ENCODE measurements at regions not wholly inside any gene's neighbourhood (a gene's known extent, or its start where the extent isn't known, plus 50 kb on each side); places are given as distances from the start of the nearest gene placed in this dataset.
"Not testable (repeated sequence)": the region's sequence is repeated elsewhere in the genome, so short reads cannot be mapped to it uniquely, and the experiment has no call there.

DNA sequence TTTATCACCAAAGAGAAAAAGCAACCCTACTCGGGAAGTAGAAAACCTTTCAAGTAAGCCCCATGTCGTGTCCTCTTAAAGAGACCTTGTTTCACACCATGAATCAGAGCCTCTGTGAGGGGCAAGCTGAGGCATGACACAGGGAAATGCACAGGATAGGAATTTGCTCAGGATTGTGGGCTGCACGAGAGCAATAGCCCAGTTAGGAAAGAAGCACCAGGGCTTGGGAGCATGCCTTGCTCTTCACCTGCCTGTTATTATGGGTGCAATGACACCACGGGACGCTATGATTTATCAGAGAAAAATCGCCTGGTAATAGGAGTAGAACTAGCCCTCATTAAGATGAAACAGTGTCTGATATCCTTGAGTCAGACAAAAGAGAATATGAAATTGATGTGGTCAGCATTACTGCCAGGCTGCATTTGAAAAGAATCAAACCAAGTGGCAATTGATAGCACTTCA lies 562.9 kb upstream of the NRP1 start:
- no peak for DNase-seq

DNA sequence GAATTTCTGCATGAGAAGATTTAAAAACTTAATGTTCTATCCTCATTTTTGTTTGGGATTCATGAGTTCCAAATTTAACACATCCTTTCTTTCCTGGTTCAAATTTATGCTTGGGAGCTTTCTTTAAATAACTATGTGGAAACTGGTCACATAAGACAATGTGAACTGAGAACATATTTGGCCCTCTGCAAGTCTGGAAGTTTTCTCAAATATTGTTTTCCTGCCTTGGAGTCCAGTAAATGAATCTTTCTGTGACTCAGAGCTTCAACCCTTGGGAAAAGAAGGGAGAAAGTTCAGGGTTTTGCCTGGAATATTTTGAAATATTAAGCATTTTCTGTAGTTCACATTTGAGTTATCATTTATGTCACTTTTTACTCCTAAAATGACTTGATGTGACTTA lies 559.0 kb upstream of the NRP1 start:
- no peak for DNase-seq

DNA sequence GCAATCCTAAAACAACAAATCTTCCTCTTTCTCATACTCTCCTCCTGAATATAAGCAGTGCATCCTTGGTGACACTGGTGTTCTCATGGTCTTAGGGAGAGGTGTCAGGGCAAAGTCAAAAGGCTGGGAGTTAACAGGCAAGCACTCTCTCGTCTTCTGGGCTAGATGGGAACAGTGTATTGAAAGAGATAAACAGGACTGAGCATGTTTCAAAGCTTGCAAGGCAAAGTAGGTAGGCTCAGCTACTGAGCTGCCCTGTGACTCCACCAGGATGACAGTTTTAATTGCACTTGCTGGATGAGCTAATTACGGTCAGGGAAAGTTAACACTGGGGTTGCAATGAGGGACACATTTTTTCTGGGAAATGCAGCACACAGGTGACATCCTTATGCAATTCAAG lies 554.9 kb upstream of the NRP1 start:
- DNase-seq, result no peak

DNA sequence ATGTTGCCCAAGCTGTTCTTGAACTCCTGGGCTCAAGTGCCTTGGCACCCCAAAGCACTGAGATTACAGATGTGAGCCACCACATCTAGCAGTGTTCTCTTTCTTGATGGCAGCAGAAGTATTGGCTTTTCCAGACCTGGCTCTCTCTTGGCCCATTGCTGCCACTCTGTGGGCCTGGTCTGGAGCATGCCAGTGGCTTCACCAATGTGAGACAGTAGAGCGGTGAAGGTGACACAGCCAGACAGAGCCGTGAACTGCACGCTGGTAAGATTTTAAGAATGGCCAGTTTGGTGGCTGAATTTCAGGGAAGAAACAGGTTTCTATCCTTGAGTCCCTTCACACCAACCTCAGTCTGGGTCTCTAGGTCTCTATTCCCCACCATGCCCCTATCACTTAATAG lies 552.7 kb upstream of the NRP1 start:
- DNase-seq, result no peak

DNA sequence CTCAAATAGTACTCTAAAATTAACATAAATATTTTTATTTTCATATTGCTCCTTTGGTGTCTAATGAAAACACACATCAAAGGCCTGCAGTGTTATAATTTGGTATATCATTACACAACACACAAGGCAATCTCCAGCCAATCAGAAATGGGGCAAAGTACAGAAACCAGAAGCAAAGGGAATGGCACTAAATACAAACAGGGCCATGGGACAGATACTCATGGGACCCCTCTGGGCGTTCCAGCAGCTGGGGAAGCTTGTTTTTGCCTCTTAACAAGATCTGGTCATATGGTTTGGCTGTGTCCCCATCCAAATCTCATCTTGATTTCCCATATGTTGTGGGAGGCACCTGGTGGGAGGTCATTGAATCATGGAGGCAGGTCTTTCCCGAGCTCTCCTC lies 551.8 kb upstream of the NRP1 start:
- no peak for DNase-seq

DNA sequence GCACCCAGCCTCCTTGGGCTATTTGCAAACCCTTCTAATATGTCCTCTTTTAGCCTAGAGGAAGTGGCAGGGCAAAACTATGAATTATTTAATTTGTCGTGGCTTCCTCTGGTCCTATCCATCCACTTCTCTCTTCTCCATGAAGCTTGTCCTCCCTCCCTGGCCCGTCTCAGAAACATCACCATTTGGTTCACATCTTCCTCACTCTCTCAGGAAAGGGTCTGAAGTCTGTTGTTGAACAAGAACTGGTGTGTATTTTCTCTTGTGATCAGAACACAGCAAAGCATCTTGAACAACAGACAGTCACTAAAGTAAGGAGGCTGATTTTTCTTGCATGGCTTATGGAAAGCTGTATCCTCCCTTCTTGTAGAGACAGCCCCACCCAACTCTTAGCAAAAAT lies 550.1 kb upstream of the NRP1 start:
- DNase-seq, result no peak

DNA sequence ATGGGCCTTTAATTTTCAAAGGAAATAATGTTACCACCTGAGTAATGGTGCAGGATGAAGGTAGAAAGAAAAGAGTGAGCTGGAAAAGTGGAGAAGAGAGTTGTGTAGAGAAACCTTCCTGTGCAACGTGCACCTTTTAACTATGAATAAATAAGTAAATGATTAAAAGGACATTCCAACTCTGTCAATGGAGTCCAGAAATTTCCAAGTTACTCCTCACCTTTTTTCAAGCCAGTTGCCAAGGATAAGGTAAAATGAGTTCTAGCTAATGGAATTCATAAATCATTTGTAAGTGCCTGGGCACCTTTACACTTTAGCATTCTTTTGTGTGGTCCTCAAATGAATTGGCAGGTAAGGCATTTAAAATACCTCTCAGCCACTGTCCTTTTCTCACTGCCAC lies 549.4 kb upstream of the NRP1 start:
- no peak for DNase-seq

DNA sequence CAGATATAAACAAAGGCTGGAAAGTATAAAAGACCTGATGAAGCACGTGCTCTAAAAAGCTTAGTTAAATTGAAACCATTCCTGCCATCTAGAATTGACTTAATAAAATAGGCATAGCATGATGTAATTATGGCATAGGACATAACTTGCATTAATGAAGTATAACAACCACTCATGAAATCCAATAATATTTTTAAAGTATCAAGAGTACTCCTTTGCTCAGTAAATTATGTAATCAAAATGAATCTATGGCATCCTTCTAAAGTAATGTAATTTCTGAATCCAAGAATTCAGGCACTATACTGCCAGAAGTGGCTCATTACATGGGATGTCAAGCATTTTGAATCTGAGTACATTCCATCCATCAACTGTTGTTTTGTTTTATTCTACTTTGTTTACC lies 548.5 kb upstream of the NRP1 start:
- DNase-seq, result no peak

DNA sequence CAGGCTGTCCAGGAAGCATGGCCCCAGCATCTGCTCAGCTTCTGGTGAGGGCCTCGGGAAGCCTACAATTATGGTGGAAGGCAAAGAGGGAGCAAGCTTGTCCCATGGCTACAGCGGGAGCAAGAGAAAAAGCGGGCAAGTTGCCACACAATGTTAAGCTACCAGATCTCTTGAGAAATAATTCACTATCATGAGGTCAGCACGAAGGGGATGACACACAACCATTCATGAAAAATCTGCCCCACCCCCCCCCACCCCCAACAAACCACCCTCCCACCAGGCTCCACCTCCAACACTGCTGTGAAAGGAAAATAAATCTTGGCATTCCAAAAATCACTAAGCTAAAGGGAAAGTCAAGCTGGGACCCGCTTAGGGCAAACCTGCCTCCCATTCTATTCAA lies 545.8 kb upstream of the NRP1 start:
- no peak for DNase-seq

DNA sequence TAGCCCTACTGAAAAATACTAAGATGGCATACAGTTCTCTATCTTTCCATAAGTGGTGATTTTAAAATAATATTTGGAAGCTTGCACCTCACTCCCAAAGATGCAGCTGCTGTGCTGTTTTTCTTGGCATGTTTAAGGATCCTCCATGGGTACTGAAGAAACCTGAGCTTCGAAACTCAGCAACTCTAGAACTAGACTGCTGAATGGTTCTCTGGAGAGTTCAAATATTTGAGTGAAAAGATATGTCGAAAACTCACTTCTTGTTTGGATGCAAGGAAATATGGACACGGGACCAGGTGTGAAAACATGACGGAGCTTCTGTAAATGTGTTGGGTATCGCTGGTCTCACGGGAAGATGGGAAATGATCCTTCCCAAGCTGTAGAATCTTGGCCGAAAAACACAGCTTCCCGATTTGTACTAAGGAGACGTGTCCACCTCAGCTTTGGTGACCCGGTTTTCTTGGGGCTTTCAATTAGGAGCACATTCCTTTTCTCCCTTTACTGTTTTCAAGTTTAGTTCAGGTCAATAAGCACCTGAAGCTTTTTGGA lies 543.8 kb upstream of the NRP1 start:
- DNase-seq, result no peak

DNA sequence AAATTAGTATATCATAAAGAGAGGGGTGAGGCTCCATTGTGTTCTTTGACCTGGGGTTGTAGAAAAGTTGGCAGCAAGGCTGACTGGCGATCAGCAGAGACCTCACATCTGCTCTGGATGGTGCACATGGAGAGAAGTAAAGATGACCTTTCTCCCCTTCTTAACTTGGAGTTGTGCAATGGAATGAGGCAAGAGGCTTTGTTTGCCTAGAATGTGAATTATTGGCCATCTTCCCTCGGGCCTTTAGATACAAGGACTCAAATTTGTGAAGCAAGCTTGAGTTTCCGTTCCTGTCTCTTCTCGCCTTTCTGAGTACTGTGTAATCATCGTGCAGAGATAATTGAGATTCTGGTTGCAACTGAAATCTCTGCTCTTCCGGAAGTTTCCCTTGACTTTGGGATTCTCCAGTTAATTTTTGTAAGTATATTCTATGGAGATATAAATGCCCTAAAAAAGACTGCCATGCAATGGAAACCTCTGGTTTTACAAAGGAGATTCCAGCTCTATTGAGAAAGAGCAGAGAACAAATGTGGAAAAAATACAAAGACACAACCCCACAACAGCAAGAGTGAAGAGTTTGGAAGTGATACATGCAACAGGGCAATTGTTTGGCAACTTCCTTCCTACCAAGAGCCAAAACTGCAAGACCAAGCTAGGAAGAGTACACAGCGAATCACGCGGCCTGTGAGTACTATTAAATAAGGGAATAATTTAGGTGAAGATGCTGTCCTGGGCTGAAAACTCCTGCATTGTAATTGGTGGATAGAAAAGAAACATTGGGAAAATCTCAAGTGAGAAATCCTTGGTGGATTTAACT lies 542.3 kb upstream of the NRP1 start:
- DNase-seq, result no peak

DNA sequence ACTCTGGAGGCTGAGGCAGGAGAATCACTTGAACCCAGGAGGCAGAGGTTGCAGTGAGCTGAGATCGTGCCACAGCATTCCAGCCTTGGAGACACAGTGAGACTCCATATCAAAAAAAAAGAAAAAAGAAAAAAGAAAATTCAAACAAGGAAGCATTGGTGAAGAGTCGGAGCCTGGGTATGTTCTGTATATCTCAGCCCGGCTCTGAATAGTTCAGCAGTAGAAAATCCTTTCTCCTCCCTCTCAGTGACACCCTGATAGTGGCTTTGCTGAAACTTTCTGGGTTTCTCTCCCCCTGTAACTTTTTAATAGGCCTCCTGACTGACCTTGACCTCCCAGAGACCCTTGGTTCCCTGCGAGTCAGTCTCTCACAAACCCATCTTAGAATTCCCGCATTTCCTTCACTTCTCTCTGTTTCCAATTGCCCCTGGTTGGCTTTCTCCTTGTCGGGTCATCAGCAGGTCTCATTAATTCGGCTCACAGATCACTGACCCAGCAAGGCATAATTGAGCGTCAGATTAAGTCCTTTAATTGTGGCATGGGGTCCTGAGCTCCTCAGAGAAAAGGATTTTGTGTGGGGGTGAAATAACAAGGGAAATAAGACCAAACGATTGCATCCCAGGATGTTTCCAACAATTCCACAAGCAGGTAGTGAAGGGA lies 541.6 kb upstream of the NRP1 start:
- no peak for DNase-seq

DNA sequence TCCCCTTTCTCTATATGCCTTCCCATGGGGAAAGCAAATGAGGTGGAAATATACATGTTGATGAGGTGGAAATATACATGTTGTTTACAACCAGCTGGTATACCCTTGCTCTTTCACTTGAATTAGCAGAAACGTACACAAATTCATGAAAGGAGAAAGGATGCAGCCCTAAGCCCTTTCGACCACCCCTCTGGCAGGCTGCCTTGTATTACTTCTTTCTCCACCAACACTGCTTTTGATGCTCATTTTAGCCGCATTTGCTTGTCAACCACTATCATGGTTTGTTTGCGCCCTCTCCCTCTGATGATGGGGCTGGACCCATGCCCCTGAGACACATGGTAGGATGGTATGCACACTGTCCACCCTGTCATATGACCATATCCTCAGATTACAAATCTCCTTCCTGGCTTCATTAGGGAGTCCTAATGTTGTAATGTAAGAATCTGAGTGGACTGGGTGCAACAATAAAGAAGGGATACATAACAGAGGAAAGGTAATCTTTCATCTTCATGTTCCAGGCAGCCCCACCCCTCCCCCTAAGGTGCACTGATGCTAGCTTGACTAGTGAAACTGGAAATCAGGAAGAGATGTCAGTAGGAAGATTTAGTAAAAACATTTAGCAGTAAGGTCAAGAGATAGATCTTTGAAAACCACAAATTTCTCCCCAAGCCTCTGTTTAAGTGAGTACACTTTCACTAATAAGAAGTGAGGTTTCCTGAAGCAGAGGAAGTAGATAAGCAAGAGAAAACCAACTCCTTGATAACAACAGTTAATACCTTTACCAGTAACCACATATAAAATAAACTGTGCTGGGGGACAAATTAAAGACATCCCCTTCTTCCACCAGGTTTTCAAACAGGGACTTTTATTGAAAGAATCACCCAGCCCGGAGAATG lies 536.8 kb upstream of the NRP1 start:
- no peak for DNase-seq

DNA sequence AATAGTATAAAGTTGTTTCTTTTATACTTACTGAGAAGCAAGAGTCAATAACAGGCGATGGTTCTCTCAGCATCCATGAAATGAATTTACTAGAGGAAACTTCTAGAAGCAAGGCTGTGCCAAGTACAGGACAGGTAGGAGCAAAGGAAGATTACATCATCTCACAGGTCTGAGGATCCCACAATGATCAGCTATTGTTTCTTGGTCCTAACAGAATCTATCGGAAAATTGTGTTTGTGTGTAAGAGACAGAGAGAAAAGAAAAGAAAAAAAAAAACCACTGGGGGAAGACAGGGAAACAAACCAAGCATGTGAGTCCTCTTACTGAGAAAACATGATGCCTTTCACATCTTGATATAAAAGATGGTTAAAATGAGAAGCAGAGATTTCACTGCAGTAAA lies 535.0 kb upstream of the NRP1 start:
- no peak for DNase-seq

DNA sequence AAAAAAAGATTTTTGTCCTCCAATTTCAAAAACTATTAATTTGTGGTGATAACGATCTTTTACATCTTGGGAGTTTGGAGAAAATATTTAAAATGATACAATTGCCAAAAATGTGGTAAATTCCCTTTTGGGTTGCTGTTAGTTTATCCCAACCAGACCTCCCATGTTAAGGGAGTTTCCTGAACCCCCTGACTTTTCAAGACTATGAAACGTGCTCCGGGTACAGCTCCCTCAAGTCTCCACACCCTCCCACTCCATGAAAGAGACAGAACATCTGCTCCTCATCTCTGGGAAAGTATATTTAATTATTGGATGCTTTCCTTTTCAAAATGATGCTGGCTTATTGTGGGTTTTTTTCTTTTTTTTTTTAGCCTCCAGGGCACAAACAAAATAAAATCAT lies 534.6 kb upstream of the NRP1 start:
- DNase-seq, result no peak

DNA sequence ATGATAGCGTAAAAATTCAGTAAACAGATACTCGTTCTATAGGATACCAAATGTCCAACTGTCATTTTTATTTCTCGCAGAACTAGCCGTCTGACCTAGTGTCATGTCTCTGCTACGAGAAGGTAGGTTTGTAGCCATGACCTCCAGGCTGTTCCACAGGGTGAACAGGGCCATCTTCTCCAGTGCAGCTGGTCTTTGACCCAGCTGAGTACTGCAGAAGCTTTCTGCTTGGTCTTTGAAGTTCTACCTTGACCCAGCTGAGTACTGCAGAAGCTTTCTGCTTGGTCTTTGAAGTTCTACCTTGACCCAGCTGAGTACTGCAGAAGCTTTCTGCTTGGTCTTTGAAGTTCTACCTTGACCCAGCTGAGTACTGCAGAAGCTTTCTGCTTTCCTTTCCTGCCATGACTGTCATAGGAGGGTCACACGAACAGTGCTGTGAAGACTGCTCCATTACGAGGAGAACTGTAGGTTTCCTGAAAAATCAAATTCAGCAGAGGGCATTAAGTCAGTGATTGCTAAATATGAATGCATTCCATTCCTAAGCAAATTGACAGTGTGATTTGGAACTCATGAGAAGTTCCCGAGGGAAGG lies 532.8 kb upstream of the NRP1 start:
- DNase-seq, result not testable (repeated sequence)

DNA sequence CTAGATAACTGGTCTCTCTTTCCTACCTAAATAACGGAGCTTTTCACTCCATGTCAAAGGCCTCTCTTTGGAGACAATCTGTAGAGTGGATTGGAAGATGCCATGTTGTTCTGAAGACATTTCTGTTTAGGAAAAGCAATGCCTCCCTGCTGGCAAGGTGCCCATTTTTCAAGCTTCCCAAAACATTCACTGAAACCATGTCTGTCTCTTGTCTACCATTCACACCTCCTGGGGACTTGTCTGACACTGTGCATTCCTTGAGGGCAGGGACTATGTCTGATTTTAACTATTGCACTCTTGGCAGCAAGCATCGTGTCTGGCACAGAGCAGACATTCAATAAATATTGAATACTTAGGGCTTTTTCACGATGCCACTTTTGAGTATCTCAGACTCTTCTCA lies 528.9 kb upstream of the NRP1 start:
- no peak for DNase-seq

DNA sequence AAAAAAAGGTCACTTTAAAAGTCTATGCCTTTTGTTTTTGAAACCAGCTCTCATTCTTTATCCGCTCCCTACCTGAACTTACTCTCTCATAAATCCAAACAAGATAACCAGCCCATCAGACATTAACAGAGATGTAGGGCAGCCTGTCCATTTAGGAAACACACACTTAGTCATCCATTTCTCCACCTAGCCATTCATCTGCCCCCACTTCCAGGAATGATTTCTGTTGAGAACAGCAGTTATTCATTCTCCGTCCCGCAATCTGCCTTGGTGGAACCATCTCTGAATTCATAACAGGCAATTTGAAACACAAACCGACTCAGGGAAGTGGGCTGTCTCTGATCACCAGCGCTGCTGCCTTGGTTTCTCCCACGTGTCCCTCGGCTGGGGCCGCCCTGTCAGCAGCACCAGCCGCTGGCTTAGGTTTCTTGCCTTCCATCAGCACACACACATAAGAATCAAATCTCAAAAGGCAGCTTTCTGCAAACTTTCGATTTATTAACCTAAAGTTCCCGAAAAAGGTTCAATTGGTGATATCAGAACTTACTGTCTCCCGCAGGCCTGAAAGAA lies 528.2 kb upstream of the NRP1 start:
- DNase-seq, result no peak

DNA sequence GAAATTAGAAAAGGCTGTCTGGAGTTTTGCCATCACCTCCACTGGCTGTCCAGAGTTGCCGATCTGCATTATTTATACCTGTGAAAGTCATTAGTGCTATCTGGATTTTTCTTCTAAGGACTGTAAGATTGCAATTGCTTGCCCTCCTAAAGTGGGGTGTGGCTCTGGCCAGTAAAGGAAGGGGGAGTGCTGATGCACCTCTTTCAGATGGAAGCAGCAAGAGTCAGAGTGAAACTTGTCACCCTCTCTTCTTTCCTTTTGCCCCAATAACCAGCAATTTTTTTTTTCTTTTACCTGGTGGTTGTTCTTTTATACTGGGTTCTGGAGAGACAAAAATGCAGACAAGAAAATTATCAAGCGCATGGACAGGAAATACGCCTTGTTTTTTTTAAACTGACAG lies 527.4 kb upstream of the NRP1 start:
- DNase-seq, result no peak

DNA sequence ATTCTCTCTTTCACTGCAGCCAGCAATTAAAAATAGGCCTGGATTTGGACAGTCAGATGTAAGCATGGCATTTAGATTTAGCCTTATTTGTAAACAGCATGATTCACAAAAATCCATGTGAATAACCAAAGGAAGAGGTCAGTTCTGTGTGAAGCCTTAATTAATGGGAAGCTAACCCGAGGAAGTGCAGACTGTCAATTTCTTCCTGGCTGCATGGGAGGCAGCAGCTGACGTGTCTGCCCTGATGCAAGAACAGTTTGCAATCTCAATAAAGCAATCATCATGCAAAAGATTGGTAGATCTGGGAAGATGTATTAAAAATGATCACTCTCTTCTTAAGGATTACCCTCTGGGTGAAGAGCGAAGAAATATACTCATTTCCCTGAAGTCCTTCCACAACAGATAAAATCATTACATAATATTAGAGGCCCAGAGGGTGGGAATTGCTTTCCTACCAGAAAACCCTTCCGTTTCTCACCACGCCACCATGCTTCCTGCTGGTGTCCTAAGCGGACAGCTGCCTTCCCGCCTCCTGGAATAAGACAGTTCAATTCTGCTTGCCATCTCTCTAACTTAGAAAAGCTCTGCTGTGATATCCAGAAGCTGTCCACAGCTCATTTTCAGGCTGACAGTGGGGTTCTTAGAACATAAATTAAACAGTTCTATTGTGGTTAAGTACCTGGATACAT lies 526.7 kb upstream of the NRP1 start:
- no peak for DNase-seq

DNA sequence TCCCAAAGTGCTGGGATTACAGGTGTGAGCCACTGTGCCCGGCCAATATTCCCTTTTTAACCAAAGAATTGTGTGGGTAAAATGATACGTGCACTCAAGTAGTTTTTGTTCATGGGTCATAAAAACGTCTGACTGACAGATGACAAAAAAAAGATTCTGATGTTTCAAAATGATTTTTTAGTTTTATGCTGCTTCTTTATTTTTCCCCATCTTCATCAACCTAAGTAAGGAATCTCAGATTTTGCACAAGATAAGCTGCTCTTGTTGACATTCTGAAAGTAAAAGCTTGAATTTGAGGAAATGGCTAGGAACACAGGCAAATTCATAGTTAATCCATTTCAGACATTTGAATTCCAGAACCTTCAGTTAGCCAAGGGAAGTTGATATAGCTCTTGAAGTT lies 526.1 kb upstream of the NRP1 start:
- no peak for DNase-seq

All from hematopoietic multipotent progenitor cell treated with erythropoietin and hydrocortisone succinate and interleukin-3 and kit ligand, for 4 days (in vitro differentiated cells).